ENCODE measurements at regions not wholly inside any gene's neighbourhood (a gene's known extent, or its start where the extent isn't known, plus 50 kb on each side); places are given as distances from the start of the nearest gene placed in this dataset.

DNA sequence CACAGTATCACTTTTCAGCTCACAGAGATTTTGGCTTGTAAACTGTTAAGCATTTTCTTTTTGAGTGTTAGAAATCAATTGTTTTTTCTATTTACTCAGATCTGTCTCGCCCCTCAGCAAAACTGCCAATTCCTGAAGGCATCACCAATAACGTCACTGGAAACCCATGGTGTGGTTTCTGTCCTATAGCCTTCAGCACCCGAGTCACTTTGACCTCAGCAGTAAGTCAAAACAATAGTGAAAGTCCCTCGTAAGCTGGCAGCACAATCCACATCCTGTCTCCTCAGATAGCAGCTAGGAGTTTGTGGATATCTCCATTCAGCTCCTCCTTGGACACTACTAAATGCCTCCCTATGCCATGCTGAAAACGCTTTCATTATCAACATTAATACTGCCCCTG, 1787.4 kb upstream of the ADGRL3 start:
- ChIA-PET POLR2A (no interaction called here), CTCF (no interaction called here)
- Mint-ChIP-seq H3K4me3 (no peak overlapping the region), H3K27me3 (no peaks in the 10 kb centered on the region), H3K36me3 (ENCODE audit: low read depth) (no peaks in the 10 kb centered on the region), H3K9me3 (peaks cover 7% of the 10 kb centered on the region), H3K4me1 (no peaks in the 10 kb centered on the region), H3K27ac (no peak overlapping the region)
- intact Hi-C loops (cut with micrococcal nuclease): no loop called here
- ATAC-seq (ENCODE audit: low read depth) (no peak), DNase-seq (no peak)
- TF ChIP-seq CTCF (IDR thresholded peaks at IDR 0.05): no peak

DNA sequence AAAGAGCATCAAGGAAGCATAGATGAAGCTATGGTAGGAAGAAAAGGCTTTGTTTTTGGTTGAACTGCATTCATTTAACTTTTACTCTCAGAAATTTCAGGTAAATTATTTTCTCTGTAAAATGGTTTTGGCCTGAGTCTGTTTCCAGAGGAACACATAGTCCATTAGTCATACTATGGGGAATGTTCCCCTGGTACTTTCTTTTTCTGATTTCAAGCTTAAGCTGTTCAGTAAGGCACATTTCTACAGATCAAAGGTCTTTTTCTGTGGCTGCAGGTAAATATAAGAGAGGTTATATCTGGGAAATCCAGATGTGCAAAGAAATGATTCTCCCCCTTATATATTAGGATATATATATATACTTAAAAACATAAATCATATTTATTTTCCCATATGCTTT, 1744.4 kb upstream of the ADGRL3 start:
- H3K4me3 Mint-ChIP-seq: no peak overlapping the region
- H3K4me1 Mint-ChIP-seq: no peaks in the 10 kb centered on the region
- CTCF ChIA-PET: no interaction called here
- H3K36me3 Mint-ChIP-seq (ENCODE audit: low read depth): no peaks in the 10 kb centered on the region
- DNase-seq (no peak), ATAC-seq (ENCODE audit: low read depth) (no peak)
- POLR2A ChIA-PET: no interaction called here
- H3K9me3 Mint-ChIP-seq: peaks cover 8% of the 10 kb centered on the region
- no peak for TF ChIP-seq CTCF (IDR thresholded peaks at IDR 0.05)
- intact Hi-C loops (cut with micrococcal nuclease): no loop called here
- H3K27me3 Mint-ChIP-seq: no peaks in the 10 kb centered on the region
- H3K27ac Mint-ChIP-seq: no peak overlapping the region

- Mint-ChIP-seq H3K4me1 (no peaks in the 10 kb centered on the region), H3K4me3 (no peak overlapping the region), H3K27me3 (no peaks in the 10 kb centered on the region), H3K9me3 (peaks cover 8% of the 10 kb centered on the region), H3K36me3 (ENCODE audit: low read depth) (no peaks in the 10 kb centered on the region), H3K27ac (no peak overlapping the region)
- no peak for TF ChIP-seq CTCF (IDR thresholded peaks at IDR 0.05)
- ATAC-seq (ENCODE audit: low read depth) (no peak), DNase-seq (no peak)
- intact Hi-C loops (cut with micrococcal nuclease): no loop called here
- ChIA-PET CTCF (no interaction called here), POLR2A (no interaction called here)
Measured at GRCh38 chr4:59457576-59457975, 1742.5 kb upstream of the ADGRL3 start.

GRCh38 chr4:59484944-59485343, 1715.2 kb upstream of the ADGRL3 start:
- H3K4me3 Mint-ChIP-seq: no peak overlapping the region
- no peak for DNase-seq
- H3K36me3 Mint-ChIP-seq (ENCODE audit: low read depth): no peaks in the 10 kb centered on the region
- intact Hi-C loops (cut with micrococcal nuclease): no loop called here
- no peak for TF ChIP-seq CTCF (IDR thresholded peaks at IDR 0.05)
- ChIA-PET CTCF (no interaction called here), POLR2A (no interaction called here)
- no peaks in the 10 kb centered on the region for H3K27me3 Mint-ChIP-seq
- ATAC-seq (ENCODE audit: low read depth): no peak
- H3K9me3 Mint-ChIP-seq: peaks cover 12% of the 10 kb centered on the region
- H3K27ac Mint-ChIP-seq: no peak overlapping the region
- no peaks in the 10 kb centered on the region for H3K4me1 Mint-ChIP-seq

- Mint-ChIP-seq H3K9me3 (no peaks in the 10 kb centered on the region), H3K36me3 (ENCODE audit: low read depth) (no peaks in the 10 kb centered on the region), H3K27me3 (no peaks in the 10 kb centered on the region), H3K27ac (no peak overlapping the region), H3K4me3 (no peak overlapping the region), H3K4me1 (no peaks in the 10 kb centered on the region)
- no peak for TF ChIP-seq CTCF (IDR thresholded peaks at IDR 0.05)
- intact Hi-C loops (cut with micrococcal nuclease): no loop called here
- ATAC-seq (ENCODE audit: low read depth) (no peak), DNase-seq (no peak)
- ChIA-PET POLR2A (no interaction called here), CTCF (no interaction called here)
Measured at GRCh38 chr4:59500103-59500502, 1700.0 kb upstream of the ADGRL3 start.
